NK-92 treated with Interleukin-12 subunit alpha and Interleukin-12 subunit beta, amount 100 ng/mL, for 24 hours (cell line): ENCODE measurements at regions not wholly inside any gene's neighbourhood (a gene's known extent, or its start where the extent isn't known, plus 50 kb on each side); places are given as distances from the start of the nearest gene placed in this dataset.
"Not testable (repeated sequence)": the region's sequence is repeated elsewhere in the genome, so short reads cannot be mapped to it uniquely, and the experiment has no call there.

Experiments used
- DNase-seq: peaks from one replicate; lab custom pipeline; 2025; lab: John Stamatoyannopoulos, UW

GRCh38 chr1:67530071-67530470 lies 99.9 kb upstream of the SERBP1 start:
- no peak for DNase-seq

- peak; percentile 3 for DNase-seq
These were observed 102.4 kb upstream of the SERBP1 start for GRCh38 chr1:67532452-67533216.

GRCh38 chr1:67534627-67535065 lies 104.4 kb upstream of the SERBP1 start:
- DNase-seq: peak; percentile 34

GRCh38 chr1:67535474-67535873 lies 105.3 kb upstream of the SERBP1 start:
- peak; percentile 16 for DNase-seq

DNA sequence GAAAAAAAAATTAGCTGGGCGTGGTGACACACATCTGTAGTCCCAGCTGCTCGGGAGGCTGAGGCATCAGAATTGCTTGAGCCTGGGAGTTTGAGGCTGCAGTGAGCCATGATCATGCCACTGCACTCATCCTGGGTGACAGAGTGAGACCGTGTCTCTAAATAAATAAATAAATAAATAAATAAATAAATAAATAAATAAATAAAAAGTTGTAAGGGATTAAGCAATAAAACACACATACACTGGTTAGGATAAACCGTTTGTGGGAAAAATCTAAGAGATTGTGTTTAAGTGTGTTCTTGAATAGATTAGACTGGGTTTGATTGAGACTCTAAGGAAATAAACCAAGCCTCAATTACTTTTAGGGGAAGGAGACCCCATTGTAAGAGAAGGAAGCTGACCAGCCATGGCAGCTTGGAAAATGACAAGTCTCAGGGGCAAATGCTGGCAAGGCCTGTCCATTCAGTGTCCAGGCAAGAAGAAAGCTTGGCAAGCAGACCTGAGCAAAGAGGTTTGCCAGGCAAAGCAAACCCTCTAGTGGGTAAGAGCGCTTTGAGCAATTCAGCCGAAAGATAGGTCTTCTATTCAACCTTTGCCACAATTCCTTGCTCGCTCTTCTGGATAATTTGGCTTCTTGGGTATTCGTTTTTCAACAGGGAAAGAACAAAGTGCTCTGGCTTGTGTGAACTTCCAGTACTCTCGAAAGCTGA lies 106.9 kb upstream of the SERBP1 start:
- DNase-seq: no peak

DNA sequence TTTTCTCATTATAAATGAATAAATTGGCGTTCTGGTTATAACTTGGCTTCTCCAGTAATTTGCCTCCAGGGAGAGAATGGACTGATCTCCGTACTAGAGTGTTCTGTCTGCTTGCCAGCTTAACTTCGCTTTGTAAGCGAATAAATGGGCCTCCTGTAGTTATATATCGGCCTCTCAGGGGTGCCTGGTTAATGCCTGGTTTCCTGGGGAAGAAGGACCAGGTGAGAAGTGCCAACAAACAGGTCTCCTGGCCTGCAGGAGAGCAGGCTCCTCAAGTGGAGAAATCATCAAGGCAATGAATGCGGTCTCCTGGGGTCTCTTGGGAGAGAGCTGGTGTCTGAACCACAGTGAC lies 107.4 kb upstream of the SERBP1 start:
- DNase-seq: no peak

- DNase-seq: no peak
These were observed 110.0 kb upstream of the SERBP1 start for GRCh38 chr1:67540025-67540732.

- no peak for DNase-seq
These were observed 110.5 kb upstream of the SERBP1 start for GRCh38 chr1:67540733-67541125.

DNA sequence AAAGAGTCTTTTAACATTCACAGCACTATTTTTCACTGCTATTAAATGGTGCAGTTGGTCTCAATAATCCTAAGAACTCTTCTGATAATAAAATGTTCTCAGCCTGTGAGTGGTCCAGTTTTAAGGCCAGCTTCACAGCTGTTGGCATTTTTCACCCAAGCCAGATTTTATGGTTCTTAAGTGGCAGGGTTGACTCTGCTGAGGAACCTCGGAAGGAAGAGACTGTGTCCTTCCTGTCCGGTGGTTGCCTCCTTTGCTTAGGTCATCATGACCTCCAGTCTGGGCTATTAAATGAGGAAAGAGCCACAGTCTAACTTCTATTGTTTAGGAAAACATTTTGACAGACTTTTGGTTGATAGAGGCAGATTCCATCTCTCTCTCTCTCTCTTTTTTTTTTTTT lies 112.5 kb upstream of the SERBP1 start:
- DNase-seq: no peak

DNA sequence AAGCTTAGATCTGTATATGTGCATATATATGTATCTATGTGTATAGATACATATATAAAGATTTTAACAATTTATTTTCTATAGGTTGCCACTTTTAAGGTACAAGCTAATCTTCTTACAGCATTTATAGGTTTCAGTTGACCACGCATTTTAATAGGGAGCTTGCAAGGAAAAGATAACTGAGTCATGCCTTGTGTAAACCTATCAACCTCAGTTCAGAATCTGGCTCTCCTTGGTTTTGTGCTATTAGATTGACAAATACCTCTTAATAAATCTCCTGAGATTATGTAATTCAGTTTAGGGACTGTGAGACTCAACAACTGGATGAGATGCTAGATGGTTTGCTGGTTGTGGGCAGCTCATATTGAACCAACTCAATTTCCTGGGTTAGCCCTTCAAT lies 114.7 kb upstream of the SERBP1 start:
- no peak for DNase-seq

- DNase-seq: no peak
These were observed 115.2 kb upstream of the SERBP1 start for GRCh38 chr1:67545364-67545763.

DNA sequence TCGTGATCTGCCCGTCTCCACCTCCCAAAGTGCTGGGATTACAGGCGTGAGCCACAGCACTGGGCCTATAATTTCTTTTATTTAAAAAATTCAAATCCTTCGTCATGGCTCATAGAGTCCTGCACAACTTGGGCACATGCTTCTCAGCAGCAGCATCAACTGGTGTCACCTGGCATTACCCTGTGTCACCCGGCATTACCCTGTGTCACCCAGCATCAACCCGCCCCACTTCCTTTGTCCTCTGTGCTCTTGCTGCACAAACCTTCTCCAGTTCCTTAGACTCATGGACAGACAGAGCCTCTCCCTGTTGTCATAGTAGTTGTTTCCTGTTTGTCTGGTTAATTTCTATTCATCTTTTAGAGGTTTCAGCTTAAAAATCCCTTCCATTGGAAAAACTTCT lies 121.2 kb upstream of the SERBP1 start:
- DNase-seq: no peak

- no peak for DNase-seq
These were observed 122.1 kb upstream of the SERBP1 start for GRCh38 chr1:67552336-67552759.

DNA sequence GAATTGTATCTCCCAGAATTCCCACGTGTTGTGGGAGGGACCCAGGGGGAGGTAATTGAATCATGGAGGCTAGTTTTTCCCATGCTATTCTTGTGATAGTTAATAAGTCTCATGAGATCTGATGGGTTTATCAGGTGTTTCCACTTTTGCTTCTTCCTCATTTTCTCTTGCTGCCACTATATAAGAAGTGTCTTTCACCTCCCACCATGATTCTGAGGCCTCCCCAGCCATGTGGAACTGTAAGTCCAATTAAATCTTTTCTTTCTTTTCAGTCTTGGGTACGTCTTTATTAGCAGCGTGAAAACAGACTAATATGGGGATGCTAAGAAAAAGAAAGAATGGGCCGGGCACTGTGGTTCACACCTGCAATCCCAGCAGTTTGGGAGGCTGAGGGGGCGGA lies 124.0 kb upstream of the SERBP1 start:
- not testable (repeated sequence) for DNase-seq

DNA sequence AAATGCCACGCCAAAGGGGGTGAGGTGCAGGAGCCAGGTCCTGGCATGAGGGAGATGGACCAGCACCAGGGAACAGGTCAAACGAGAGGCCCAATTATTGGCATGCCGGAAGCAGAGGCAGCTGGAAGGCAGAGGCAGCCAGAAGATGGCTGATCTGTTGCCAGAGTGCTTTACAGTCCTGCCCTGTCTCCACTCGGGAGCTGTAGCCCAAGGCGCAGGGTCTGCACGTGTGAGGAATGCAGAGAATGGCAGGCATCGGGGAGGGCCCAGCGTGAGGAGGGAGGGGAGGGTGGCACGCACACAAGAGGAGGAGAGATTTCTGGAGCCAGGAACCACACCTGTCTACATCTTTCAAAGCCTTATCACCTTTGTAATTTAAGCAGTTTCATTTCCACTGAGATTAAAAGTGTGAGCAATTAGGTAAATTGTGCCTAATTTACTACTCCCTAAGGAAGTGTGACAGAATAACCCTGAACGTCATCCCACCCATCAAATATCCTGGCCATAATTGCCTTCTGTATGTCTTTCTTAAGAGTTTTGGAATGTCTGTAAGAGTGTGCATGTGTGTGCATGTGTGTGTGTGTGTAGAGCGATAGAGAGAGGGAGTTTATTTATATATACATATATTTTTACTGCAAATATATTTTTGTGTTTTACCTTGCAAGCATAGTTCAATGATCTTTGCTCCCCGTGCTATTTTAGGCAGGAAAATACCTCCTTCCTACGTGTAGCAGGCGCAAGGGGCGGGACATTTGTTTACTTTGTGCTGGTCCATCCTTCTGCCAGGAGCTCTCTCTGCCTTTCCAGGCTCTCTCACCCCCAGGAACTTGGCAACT lies 125.5 kb upstream of the SERBP1 start:
- no peak for DNase-seq

GRCh38 chr1:67556297-67556900 lies 126.2 kb upstream of the SERBP1 start:
- no peak for DNase-seq

- DNase-seq: no peak
These were observed 127.1 kb upstream of the GADD45A start for GRCh38 chr1:67557696-67558448.

- no peak for DNase-seq
These were observed 126.4 kb upstream of the GADD45A start for GRCh38 chr1:67558449-67559193.

DNA sequence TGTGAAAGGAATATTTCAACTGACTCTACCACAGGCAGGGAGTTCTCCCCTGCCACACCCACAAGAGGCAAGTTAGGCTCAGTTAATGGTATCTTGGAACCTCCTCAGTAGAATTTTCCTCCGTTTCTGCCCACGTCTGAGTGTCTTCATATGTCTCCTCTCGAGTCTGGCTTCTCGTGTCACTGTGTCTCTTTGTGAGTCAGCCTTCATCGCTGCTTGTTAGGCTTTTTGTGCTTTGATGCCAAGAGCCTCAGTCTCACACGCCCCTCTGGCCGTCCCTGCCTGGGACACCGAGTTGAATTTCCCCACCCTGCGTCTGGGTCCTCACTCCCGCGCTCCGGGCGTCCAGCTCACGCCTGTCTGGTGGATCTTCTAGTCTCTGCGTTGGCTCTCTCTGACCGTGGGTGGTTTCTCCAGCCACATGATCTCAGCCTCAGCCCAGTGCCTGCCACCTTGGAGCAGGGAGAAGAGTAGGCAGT lies 125.7 kb upstream of the GADD45A start:
- no peak for DNase-seq
